IPS DF 4.7 (cell line): ENCODE measurements at regions not wholly inside any gene's neighbourhood (a gene's known extent, or its start where the extent isn't known, plus 50 kb on each side); places are given as distances from the start of the nearest gene placed in this dataset.
"Not testable (repeated sequence)": the region's sequence is repeated elsewhere in the genome, so short reads cannot be mapped to it uniquely, and the experiment has no call there.

Experiments used
- DNase-seq: peaks from one replicate; pipeline ENCODE4 v3.0.0-alpha.2; 2013; ENCODE audit warnings: low spot score; ENCODE audit errors: extremely low read depth

DNA sequence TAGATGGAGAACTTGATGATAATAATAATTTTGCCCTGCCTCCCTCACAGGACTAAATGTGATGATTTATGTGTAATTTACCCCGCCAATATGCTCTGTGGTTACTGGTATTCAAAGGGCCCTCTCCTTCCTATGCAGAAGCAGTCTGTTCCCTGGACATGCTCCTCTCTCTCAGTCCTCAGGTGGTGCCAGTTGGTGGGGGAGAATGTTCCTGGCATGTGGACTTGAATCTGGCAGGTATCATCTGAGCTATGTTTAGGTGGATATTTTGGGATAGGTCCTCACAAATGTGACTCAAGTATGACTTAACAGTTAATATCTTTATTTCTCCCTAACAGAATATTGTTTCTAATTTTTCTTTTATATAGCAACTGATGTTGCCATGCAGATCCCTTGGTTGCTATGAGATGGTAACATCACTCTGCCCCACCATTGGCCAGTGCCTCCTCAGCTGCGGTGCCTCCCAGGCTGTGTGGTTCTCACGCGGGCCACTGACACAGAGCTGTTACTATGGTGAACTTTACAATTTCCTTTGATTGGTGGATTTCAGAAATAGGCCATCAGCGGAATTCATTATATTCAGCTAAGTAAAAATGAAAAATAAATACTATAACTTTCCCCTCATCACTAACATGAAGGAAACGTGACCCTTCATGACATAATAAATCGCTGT, 106.7 kb upstream of the PELI1 start:
- DNase-seq = no peak

DNA sequence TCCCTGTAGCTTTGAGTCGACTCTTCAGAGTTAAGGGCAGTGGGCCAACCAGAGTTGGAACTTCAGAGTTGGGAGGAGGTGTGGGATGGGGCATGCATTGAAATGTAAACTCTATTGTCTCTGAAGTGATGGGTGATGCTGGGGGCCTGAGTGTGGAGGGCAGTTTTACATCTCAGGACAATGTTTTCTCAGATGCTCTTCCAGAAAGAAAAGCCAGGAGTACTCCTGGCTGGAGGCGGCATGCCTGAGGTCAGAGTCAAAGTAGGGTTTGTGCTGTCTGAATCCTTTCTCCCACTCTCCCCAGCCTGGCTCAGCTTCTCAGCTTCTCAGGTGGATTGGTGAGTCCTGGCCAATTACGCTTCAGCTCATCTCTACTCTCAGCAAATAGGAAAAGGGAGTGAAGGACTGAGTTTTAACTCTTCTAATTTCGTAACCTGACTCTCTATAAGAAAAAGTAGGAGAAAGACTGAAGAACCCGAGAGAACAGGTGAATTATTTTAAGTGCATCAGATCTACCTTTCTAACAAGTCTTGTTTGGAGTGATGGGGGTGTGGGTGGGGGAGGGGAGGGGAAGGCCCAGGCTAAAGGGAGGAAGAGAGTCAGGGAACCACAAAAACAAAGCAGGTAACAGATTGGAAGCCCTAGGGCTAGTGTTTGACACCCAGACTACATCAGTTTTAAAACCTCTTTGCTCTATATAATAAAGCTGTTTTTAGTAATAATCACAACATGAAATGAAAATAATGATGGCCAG, 107.5 kb upstream of the PELI1 start:
- peak; percentile 76 for DNase-seq

DNA sequence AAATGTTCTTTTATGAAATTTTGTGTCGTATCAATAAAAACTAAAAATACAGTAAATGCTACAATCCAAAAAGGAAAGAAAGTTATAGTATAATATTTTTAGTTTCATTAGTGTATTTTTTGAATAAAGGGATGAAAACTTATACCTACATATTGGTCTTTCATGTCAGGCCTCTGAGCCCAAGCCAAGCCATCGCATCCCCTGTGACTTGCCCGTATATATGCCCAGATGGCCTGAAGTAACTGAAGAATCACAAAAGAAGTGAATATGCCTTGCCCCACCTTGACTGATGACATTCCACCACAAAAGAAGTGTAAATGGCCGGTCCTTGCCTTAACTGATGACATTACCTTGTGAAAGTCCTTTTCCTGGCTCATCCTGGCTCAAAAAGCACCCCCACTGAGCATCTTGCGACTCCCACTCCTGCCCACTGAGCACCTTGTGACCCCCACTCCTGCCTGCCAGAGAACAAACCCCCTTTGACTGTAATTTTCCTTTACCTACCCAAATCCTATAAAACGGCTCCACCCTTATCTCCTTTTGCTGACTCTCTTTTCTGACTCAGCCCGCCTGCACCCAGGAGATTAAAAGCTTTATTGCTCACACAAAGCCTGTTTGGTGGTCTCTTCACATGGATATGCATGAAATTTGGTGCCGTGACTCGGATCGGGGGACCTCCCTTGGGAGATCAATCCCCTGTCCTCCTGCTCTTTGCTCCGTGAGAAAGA, 108.2 kb upstream of the PELI1 start:
- DNase-seq = not testable (repeated sequence)

DNA sequence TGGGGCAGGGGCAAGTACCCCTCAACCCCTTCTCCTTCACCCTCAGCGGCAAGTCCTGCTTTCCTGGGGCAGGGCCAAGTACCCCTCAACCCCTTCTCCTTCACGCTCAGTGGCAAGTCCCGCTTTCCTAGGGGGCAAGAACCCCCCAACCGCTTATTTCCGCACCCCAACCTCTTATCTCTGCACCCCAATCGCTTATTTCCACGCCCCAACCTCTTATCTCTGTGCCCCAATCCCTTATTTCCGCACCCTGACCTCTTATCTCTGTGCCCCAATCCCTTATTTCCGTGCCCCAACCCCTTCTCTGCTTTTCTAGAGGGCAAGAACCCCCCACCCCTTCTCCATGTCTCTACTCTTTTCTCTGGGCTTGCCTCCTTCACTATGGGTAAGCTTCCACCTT, 109.2 kb upstream of the PELI1 start:
- DNase-seq = not testable (repeated sequence)

DNA sequence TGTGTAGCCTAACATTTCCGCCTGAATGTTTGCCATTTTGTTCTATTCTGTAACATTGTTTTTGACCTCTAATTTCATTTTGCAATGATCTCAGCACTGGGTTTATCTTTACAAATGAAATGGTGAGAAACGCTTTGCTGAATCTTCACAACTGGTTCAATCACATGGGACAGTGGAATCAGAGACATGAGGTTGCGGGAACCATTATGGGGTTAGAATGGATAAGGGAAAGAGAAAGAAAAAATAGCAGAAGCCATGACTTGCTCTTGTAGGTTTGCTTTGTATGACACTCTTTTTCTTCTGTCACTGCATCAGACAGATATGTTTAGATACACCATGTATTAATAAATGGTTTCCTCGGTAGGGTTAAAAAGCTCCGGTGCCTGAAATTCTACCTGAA, 114.3 kb upstream of the PELI1 start:
- no peak for DNase-seq

DNA sequence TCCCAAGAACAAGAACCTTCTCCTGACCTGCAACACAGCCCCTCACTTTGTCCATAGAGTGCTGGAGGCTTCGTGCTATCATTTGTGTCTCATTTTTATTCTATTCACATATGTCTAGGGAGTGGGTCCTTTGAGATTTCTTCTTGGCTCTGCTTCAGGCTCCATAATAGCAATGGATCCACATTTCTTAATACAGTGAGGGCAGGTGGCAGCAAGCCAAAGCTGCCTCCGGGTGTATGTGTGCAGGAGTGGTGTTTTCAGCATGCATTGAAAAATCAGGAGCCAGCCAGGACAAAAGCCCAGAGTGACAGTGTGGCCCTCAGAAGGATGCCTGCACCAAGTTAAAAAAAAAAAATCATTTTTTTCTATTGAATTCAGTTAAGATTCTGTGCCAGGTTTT, 115.1 kb upstream of the PELI1 start:
- DNase-seq = no peak

DNA sequence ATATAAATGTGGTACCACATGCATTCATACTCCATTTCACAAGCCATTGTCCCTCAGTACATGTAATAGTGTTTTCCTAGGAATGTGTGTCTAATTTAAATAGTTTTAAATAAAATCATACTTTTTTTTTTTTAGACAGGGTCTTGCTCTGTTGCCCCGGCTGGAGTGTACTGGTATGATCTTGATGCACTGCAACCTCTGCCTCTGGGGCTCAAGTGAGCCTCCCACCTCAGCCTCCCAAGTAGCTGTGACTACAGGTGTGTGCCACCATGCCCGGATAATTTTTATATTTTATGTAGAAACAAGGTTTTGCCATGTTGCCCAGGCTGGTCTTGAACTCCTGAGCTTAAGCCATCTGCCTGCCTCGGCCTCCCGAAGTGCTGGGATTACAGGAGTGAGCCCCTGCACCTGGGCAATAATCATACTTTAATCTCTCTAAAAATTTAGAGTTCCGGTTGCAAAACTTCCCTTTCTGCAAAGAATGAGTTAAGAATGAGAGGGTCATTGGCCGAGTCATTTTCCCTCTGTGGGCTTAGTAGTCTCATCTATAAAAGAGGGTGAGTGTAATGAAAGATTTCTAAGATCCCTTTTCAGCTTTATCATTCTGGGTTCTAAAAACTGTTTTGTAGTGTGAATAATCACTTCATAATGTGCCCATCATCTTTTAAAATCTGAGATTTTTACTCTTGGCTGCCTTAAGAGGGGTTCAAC, 116.0 kb upstream of the PELI1 start:
- no peak for DNase-seq

DNA sequence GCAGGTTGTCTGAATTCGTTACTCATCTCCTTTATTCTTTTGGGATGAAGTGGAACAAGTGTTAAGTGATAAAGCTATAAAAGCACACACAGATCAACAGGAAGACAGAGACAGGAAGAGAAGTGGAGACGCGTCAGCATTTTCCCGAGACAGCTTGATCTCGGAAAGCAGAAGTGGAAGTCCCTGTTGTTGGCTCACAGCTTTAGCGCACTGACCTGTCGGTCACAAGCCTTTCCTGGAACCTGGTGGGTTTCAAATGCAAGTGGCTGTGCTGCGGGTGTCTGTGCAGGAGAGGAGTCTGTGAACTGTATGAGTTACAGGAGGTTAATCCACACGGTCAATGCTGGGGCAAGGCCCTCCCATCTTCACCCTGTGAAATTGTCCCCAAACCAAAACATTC, 116.6 kb upstream of the PELI1 start:
- no peak for DNase-seq

DNA sequence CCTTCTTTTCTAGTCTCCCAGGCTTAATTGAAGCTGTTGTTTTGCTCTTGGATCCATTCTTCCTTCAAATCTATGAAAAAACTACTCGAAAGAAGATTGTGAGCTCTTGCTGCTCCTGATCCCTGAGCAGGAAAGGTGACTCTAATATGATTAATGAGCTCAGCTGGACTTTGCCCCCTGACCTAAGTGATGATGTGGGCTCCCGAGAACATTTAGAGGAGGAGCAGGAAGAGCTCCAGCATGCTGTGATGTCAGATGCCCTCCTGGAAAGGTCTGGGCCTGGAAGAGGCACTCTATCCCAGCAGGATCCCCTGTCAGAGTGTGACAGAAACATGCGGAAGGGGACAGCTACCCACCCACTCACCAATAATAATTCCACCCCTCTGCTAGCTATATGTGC, 117.9 kb upstream of the PELI1 start:
- no peak for DNase-seq

DNA sequence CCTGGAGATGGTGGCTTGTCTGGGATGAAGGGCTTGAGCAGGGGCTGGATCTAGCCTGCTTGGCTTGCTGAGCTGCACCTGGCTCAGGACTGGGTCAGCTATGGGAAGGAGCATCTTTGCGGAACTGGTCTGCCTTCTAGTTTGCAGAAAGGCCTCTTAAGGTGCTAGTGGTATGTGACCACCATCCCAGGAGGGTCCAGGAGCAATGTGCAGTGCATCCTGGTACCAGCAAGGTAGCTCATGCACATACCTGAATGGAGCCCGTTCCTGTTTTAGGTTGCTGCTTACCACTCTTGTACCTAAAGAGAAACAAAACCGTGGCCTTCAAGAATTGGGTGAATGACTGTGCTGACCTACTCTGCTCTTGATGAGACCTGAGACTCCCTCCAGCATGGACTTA, 118.6 kb upstream of the PELI1 start:
- no peak for DNase-seq

DNA sequence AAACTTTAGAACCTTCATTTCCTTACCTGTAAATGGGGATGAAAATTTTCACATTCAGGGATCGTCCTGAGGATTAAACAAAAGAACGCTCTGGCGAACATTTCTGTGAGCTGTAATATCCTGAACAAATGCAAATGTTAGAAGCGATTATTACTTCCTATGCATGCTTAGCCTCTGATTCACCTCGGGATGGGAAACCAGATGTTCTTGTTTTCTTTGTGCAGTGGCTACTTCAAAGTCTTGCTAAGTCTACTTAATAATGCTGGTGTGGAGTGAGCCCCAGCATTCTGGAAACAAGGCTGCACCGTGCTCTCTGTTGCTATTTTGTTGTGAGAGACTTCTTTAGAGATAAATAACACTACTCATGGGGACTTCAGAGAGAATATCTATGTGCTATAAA, 119.1 kb upstream of the PELI1 start:
- no peak for DNase-seq

DNA sequence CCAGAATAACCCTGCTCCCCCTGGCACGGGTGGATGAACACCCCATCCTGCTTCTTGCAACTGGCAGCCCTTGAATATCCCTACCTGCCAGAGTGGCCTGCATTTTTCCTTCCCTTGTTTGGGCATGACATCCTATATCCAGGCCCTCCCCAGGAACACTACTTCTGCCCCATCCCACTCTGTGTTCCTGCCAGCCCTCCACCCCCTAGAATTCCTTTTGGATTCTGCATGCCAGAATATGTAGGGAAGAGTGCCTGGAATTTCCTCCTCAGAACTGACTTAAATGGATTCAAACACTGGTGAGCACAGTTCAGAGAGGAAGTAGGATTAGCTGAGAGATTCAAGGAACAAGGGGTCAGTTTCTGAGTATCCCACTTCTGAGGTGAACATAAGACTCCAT, 123.5 kb upstream of the PELI1 start:
- peak; percentile 58 for DNase-seq

DNA sequence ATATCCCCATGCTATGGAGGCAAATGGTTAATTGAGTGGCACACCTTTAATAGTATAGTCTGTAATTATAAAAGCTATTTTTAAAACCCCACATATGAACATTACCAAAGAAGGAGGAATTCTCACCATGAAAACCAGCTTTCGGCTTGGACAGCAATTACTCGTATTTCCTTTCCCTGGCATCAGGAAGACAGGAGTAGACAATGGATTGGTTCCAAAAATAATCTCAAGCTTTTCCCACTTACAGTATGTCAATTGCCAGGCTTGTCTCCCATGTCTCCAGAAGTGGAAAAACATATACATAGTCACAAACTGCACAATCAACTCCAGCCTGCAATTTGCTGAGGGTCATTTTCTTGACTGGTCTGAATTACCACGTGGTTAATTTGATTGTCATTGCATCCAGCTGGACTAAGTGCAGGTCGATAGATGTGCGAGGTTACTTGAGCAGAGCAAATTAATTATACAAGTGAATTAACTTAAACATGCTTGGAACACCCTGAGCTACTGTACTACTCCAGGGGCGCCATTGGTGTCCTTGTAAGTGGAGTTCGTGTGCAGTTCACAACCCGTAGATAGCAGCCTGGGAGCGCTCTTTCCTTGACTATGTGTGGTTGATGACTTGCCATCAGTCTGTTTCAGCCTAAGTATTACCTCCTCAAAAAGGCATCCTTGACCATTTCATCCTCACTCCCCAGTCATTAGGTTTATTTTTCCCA, 124.3 kb upstream of the PELI1 start:
- no peak for DNase-seq

DNA sequence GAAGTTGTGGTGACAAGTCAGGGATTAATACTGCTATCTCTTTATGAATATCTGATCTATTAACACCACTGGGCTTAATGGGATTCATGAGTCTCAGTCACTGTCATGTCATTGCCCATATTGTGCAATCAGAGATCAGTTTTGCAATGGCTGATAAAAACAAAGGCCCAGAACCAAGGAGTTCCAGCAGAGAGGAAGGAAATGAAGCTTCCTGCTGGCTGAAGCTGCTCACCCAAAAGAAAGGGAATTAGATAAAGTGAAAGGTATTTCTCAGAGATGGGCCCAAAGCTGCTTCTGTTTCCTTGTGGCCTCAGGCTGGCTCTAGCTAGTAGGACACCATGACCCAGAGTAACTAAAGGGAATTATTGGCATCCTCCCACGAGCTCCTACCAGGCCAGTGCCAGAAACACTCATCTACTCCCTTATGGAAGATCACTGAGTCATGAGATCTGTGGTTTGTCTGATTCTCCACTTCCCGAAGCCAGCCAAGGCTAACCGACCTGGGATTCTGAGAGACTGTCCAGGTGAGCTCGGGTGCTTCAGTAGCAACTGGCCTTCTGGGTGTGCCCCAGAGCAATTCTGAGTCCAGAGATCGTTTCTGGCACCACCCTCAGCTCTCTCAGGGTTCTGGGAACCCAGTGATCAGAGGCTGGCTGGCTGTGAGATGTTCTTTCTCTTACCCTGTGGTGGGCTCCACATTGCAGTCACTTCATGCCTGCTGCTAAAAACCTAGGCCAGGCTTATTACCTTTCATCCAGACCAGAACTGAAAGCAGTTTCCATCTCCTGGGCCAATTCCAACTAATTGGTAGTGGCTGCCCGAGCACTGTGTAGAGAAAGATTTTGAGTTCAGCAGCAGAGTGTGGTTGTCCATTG, 129.5 kb upstream of the PELI1 start:
- no peak for DNase-seq

DNA sequence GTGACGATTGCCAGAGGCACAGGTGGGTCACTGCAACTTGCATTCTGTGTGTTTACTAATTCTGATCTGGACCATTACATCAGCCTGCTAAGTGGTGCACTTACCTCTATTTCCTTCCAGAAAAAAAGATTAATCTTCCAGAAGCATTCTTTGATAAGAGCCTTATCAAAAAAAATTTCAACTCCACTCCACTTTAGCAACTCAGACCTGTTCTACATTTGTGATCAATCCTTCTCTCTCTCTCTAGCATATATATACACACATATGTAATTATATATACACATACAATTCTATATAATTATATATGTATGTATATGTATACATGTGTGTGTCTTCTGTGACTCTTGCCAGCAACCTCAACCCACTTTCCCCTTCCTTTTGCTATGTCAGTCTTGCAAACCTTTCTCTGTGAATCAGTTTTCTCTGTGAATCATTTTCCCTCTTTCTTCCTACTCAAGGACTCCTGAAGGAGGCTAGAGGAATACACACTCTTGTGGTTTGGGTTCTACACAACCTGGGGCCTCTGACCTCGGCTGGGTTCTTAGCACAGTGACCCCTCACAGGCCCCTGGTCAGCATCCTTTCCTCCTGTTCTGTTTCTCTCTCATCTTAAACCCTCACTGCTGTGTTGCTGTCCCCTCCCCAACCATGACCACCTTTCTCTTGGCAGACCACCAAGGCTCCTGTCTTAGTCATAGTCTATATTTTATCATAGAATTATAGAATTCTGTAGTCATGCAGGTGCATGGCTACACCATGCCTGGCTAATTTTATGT, 130.4 kb upstream of the PELI1 start:
- DNase-seq = no peak

DNA sequence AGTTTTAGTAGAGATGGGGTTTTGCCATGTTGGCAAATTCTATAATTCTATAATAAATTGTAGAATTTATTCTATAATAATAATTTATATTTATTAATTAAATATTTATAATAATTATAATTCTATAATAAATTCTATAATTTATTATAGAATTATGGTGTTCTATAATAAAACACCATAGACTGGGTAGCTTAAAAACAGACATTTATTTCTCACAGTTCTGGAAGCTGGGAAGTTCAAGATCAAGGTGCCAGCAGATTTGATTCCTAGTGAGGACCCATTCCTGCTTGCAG, 130.9 kb upstream of the PELI1 start:
- DNase-seq = no peak

DNA sequence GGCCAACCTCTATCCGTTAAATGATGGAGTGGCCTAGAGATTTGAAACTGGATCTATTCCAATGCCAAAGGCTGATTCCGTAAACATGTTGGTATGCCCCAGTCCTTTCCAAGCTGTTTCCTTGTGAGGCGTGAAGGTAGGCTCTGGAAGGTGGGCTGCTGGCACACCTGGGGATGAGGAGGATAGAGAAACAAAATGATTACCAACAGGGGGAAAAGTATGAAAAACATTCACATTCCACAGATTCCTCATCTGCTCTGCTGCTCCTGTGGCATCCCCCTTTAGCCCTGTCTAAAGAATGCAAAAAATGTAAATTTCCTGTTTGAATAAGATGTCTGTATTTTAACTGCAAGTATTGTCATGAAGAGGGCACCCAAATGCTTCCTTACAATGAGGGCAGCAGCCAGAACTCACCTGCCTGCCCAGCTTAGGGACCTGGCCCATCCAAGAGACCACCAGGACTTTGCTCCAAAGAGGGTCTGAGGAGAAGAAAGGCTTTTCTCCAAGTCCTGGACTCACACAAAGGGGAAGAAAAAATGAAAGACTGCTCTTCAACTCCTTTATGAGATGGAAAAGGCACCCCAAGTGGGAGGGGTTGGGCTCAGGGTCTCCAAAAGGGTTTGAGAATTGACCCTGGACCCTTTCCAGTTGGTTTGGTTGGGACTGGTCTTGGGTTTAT, 132.3 kb upstream of the PELI1 start:
- peak; percentile 78 for DNase-seq

DNA sequence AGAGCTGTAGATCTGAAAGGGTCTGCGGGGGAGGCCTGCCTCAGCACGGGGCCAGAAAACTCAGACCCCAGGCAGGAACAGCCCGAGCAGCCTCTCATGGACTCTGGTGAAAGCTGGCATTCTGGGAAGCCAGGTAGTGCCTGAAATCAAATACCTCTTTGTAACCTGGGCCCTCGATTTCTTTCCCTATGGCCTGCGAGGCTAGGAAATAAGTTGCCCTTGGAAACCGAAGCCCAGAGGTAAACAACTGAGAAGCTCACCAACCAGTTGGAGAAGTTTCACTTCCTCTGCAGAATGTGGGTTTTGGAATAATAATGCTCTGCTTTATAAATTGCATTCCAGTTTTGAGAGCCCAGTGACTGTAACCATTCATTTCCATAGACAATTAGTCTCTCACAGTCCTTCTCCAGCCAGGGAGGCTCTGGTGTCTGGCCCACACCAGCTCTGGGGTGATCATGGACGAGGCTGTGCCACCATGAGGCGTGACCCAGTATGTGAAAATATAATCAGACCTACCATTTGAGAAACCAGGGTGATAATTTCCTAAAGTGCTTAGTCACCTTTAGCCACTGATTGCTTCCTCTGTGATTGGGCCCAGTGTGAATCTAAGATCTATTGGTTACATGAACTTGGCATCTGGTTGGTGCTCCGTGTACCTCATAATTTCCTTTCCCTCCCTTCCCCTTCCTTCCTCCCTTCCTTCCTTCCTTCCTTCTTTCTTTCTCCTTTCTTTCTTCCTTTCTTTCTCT, 133.1 kb upstream of the PELI1 start:
- DNase-seq = no peak
